Mucosa of descending colon (tissue), 3 donors: ENCODE measurements at regions not wholly inside any gene's neighbourhood (a gene's known extent, or its start where the extent isn't known, plus 50 kb on each side); places are given as distances from the start of the nearest gene placed in this dataset.

Source experiments
- ATAC-seq: fragments of 200-7000 bp; cut with Tn5 transposase; one replicate; pipeline ENCODE4 v1.9.1; 2020; ENCODE audit warnings: mild to moderate bottlenecking, moderate library complexity
- DNase-seq, 3 donors: peaks; one replicate each; pipeline ENCODE4 v3.0.0-alpha.2; 2020
- H3K36me3 ChIP-seq: fragments of 200-600 bp; one replicate; pipeline ENCODE4 v1.8.0; 2021; ENCODE audit warnings: low read depth, mild to moderate bottlenecking
- H3K4me1 ChIP-seq: fragments of 200-600 bp; one replicate; pipeline ENCODE4 v1.8.0; 2021; ENCODE audit warnings: low read depth, mild to moderate bottlenecking
- H3K4me3 ChIP-seq: fragments of 200-600 bp; one replicate; pipeline ENCODE4 v1.8.0; 2021; ENCODE audit warnings: mild to moderate bottlenecking
- H3K9me3 ChIP-seq: fragments of 200-600 bp; one replicate; pipeline ENCODE4 v1.8.0; 2021; ENCODE audit warnings: mild to moderate bottlenecking
- CTCF ChIP-seq: fragments of 200-600 bp; IDR thresholded peaks from one replicate; pipeline ENCODE4 v1.8.0; 2022; ENCODE audit warnings: antibody characterized with exemption, mild to moderate bottlenecking
- intact Hi-C, 2 donors: fragments of 100-400 bp; cut with DNase I in 1 of 2; cut with micrococcal nuclease in 1 of 2; formaldehyde crosslinking; loops; one replicate each; pipeline versions ENCODE4 v1.11.0 to v1.11.1; 2022; cut with DNase I, micrococcal nuclease
- donor health status: DM: no; HTN: no; CAD: no; lungs with moderate emphysema.
- donor health status: DM: no; HTN: no; CAD: no.
- donor health status: DM: no; HTN: yes; CAD: no.

GRCh38 chr5:103455796-103456195, 106.8 kb downstream of the NUDT12 start:
- no peak overlapping the region for H3K4me3 ChIP-seq
- H3K9me3 ChIP-seq: no peaks in the 10 kb centered on the region
- H3K4me1 ChIP-seq: no peaks in the 10 kb centered on the region
- intact Hi-C loops: no loop called here
- H3K36me3 ChIP-seq: no peaks in the 10 kb centered on the region
- ATAC-seq (no peak), DNase-seq (no peak)
- no peak for TF ChIP-seq CTCF

GRCh38 chr5:103454770-103455169, 107.8 kb downstream of the NUDT12 start:
- DNase-seq (no peak), ATAC-seq (no peak)
- Histone ChIP-seq H3K9me3 (no peaks in the 10 kb centered on the region), H3K4me1 (no peaks in the 10 kb centered on the region), H3K36me3 (no peaks in the 10 kb centered on the region), H3K4me3 (no peak overlapping the region)
- intact Hi-C loops: no loop called here
- no peak for TF ChIP-seq CTCF

GRCh38 chr5:103452666-103453065, 109.9 kb downstream of the NUDT12 start:
- DNase-seq: no peak
- no peak for ATAC-seq
- Histone ChIP-seq H3K9me3 (no peaks in the 10 kb centered on the region), H3K4me3 (no peak overlapping the region), H3K4me1 (no peaks in the 10 kb centered on the region), H3K36me3 (no peaks in the 10 kb centered on the region)
- TF ChIP-seq CTCF: no peak
- intact Hi-C loops: no loop called here

- ATAC-seq: no peak
- Histone ChIP-seq H3K4me3 (no peak overlapping the region), H3K4me1 (no peaks in the 10 kb centered on the region), H3K36me3 (no peaks in the 10 kb centered on the region), H3K9me3 (no peaks in the 10 kb centered on the region)
- DNase-seq: no peak
- TF ChIP-seq CTCF: no peak
- intact Hi-C loops: no loop called here
Measured at GRCh38 chr5:103452089-103452488, 110.5 kb downstream of the NUDT12 start.

GRCh38 chr5:103451261-103451660, 111.3 kb downstream of the NUDT12 start:
- no peaks in the 10 kb centered on the region for H3K4me1 ChIP-seq
- ATAC-seq (no peak), DNase-seq (no peak)
- TF ChIP-seq CTCF: no peak
- H3K36me3 ChIP-seq: no peaks in the 10 kb centered on the region
- no peak overlapping the region for H3K4me3 ChIP-seq
- intact Hi-C loops: no loop called here
- H3K9me3 ChIP-seq: no peaks in the 10 kb centered on the region

- Histone ChIP-seq H3K36me3 (no peaks in the 10 kb centered on the region), H3K9me3 (no peaks in the 10 kb centered on the region), H3K4me1 (no peaks in the 10 kb centered on the region), H3K4me3 (no peak overlapping the region)
- DNase-seq (no peak), ATAC-seq (no peak)
- TF ChIP-seq CTCF: no peak
- intact Hi-C loops: no loop called here
Measured at GRCh38 chr5:103450333-103451061, 112.1 kb downstream of the NUDT12 start.
